Mesothelial cell of epicardium (in vitro differentiated cells): ENCODE measurements at regions not wholly inside any gene's neighbourhood (a gene's known extent, or its start where the extent isn't known, plus 50 kb on each side); places are given as distances from the start of the nearest gene placed in this dataset.

Source experiments
- DNase-seq, 2 experiments: peaks; one replicate each; pipeline ENCODE4 v3.0.0; 2021; ENCODE audit warnings: low spot score in 2 of 2; ENCODE audit not compliant: unreplicated experiment in 2 of 2
- H3K27ac Mint-ChIP-seq: 2 replicates; pipeline ENCODE4 v1.8.0; 2021; ENCODE audit warnings: mixed read lengths
- H3K27me3 Mint-ChIP-seq: 2 replicates; pipeline ENCODE4 v1.8.0; 2021; ENCODE audit warnings: low read depth, mixed read lengths
- H3K36me3 Mint-ChIP-seq: 2 replicates; pipeline ENCODE4 v1.8.0; 2021; ENCODE audit warnings: mixed read lengths
- H3K4me1 Mint-ChIP-seq: 2 replicates; pipeline ENCODE4 v1.8.0; 2021; ENCODE audit warnings: mixed read lengths
- H3K4me3 Mint-ChIP-seq: 2 replicates; pipeline ENCODE4 v1.8.0; 2021; ENCODE audit warnings: mild to moderate bottlenecking, moderate library complexity, mixed read lengths
- H3K9me3 Mint-ChIP-seq: 2 replicates; pipeline ENCODE4 v1.8.0; 2021; ENCODE audit warnings: mixed read lengths
- CTCF ChIP-seq: fragments of 200-600 bp; sonication (generic); IDR thresholded peaks from one replicate; pipeline ENCODE4 v1.5.0; 2021; ENCODE audit warnings: antibody characterized with exemption; ENCODE audit not compliant: unreplicated experiment

- Mint-ChIP-seq H3K36me3 (no peaks in the 10 kb centered on the region), H3K27ac (no peak overlapping the region), H3K4me1 (peaks cover 5% of the 10 kb centered on the region), H3K9me3 (no peaks in the 10 kb centered on the region), H3K27me3 (peaks cover 61% of the 10 kb centered on the region), H3K4me3 (no peak overlapping the region)
- DNase-seq = no peak
- no peak for TF ChIP-seq CTCF
Observed at GRCh38 chr18:78726326-78727056, 253.1 kb upstream of the SALL3 start.

- Mint-ChIP-seq H3K4me1 (no peaks in the 10 kb centered on the region), H3K27me3 (peaks cover 55% of the 10 kb centered on the region), H3K9me3 (no peaks in the 10 kb centered on the region), H3K36me3 (no peaks in the 10 kb centered on the region), H3K4me3 (no peak overlapping the region), H3K27ac (no peak overlapping the region)
- DNase-seq = peak in 1 of 2 experiments; percentile 16
- TF ChIP-seq CTCF = no peak
Observed at GRCh38 chr18:78727057-78727739, 252.4 kb upstream of the SALL3 start.

- no peaks in the 10 kb centered on the region for H3K9me3 Mint-ChIP-seq
- no peaks in the 10 kb centered on the region for H3K4me1 Mint-ChIP-seq
- H3K27ac Mint-ChIP-seq = no peak overlapping the region
- no peak overlapping the region for H3K4me3 Mint-ChIP-seq
- H3K27me3 Mint-ChIP-seq = peaks cover 51% of the 10 kb centered on the region
- peak in 1 of 2 experiments; percentile 34 for DNase-seq
- no peak for TF ChIP-seq CTCF
- H3K36me3 Mint-ChIP-seq = no peaks in the 10 kb centered on the region
Observed at GRCh38 chr18:78727877-78728783, 251.5 kb upstream of the SALL3 start.

- Mint-ChIP-seq H3K27me3 (peaks cover 43% of the 10 kb centered on the region), H3K9me3 (no peaks in the 10 kb centered on the region), H3K4me1 (no peaks in the 10 kb centered on the region), H3K36me3 (no peaks in the 10 kb centered on the region), H3K4me3 (no peak overlapping the region), H3K27ac (no peak overlapping the region)
- no peak for TF ChIP-seq CTCF
- DNase-seq = no peak
Observed at GRCh38 chr18:78728784-78729467, 250.7 kb upstream of the SALL3 start.

GRCh38 chr18:78730546-78730945, 249.1 kb upstream of the SALL3 start:
- Mint-ChIP-seq H3K4me3 (no peak overlapping the region), H3K27me3 (peaks cover 29% of the 10 kb centered on the region), H3K36me3 (no peaks in the 10 kb centered on the region), H3K9me3 (no peaks in the 10 kb centered on the region), H3K4me1 (no peaks in the 10 kb centered on the region), H3K27ac (no peak overlapping the region)
- no peak for TF ChIP-seq CTCF
- no peak for DNase-seq
